OCI-M2 (cell line): ENCODE measurements at regions not wholly inside any gene's neighbourhood (a gene's known extent, or its start where the extent isn't known, plus 50 kb on each side); places are given as distances from the start of the nearest gene placed in this dataset.
"Not testable (repeated sequence)": the region's sequence is repeated elsewhere in the genome, so short reads cannot be mapped to it uniquely, and the experiment has no call there.

ENCODE experiments used
- DNase-seq: peaks from one replicate; lab custom pipeline; 2025; ENCODE audit not compliant: unreplicated experiment; lab: John Stamatoyannopoulos, UW

DNA sequence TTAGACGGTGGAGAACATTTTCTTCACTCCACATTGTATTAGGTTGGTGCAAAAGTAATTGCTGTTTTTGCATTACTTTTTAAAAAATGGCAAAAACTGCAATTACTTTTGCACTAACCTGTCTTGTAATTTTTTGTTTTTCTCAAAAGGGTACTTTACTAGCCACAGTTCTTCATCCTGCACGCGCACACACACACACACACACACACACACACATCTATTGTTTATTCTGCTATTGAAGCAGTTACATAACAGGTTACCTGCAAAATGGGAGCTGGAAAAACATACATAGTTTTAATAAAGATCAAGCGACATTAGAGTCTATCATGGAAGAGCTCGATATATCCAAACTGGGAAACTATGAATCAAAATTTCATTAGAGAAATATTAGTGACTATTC, 235.2 kb downstream of the SIM1 start:
- no peak for DNase-seq

DNA sequence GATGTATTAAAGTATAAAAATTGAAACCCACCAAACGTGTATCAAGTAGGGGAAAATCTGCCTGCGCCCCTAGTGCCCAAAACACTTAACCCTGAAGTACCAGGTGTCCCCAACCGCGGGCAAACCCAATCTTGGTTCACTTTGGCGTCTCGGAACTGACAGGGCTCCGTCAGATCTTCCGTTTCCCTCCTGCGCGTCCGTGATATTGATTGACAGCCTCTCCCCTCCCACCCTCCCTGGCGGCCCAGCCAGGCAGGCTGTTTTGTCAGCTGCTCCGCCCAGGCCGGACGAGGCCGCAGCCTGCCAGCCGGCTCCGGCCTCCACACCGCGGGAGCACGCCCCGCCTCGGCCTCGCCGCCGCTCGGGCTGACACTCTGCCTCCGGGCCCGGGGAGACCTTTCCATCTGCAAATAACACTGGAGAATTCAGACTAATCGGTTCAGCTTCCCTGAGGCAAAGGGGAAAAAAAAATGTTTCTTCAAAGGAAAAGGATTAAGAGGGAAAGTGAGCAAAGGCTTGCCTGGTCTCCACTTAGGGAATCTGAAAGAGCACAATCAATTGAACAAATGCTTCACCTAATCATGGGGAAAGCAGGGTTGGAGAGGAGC, 234.9 kb upstream of the MCHR2 start:
- peak; percentile 47 for DNase-seq

- no peak for DNase-seq
Measured at GRCh38 chr6:100228437-100228833, 234.4 kb upstream of the MCHR2 start.

DNA sequence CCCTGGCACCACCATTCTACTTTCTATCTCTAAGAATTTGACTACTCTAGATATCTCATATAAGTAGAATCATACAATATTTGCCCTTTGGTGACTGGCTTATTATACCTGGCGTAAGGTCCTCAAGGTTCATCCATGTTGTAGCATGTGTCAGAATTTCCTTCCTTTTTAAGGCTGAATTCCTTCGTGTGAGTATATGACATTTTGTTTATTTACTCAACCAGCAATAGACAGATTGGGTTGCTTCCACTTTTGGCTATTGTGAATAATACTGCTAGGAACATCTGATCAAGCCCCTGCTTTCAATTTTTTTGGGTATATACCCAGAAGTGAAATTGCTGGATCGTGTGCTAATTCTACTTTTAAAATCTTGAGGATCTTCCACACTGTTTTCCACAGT, 232.8 kb upstream of the MCHR2 start:
- DNase-seq = no peak

DNA sequence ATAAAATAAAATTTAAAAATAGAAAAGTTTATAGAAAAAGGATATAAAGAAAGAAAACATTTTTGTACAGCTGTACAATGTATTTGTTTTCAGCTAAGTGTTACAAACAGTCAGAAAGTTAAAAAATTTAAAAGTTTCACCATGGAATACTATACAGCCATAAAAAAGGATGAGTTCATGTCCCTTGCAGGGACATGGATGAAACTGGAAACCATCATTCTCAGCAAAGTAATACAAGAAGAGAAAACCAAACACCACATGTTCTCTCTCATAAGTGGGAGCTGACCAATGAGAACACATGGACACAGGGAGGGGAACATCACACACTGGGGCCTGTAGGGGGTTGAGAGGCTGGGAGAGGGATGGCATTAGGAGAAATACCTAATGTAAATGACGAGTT, 229.9 kb upstream of the MCHR2 start:
- not testable (repeated sequence) for DNase-seq

GRCh38 chr6:100220543-100220942, 226.5 kb upstream of the MCHR2 start:
- DNase-seq = no peak

GRCh38 chr6:100217225-100218012, 223.4 kb upstream of the MCHR2 start:
- DNase-seq = no peak

GRCh38 chr6:100216760-100217159, 222.7 kb upstream of the MCHR2 start:
- DNase-seq = no peak

DNA sequence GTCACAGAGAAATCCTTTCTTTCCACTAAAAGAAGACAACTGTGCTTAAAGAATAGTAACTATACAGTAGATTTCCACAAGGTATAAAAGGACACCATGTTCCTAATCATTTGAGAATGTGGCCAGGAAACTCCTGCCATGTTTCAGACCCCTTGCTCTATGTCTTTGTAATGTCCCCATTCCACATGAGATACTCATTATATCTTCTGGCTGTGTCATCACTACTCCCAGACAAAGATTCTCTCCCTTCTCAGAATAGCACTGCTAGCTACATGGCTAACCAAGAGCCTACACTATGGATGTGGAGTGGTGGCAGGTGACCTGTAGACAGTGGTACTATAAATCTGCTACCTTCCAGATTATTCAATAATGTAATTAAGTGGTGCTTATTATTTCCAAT, 218.1 kb upstream of the MCHR2 start:
- DNase-seq = no peak

DNA sequence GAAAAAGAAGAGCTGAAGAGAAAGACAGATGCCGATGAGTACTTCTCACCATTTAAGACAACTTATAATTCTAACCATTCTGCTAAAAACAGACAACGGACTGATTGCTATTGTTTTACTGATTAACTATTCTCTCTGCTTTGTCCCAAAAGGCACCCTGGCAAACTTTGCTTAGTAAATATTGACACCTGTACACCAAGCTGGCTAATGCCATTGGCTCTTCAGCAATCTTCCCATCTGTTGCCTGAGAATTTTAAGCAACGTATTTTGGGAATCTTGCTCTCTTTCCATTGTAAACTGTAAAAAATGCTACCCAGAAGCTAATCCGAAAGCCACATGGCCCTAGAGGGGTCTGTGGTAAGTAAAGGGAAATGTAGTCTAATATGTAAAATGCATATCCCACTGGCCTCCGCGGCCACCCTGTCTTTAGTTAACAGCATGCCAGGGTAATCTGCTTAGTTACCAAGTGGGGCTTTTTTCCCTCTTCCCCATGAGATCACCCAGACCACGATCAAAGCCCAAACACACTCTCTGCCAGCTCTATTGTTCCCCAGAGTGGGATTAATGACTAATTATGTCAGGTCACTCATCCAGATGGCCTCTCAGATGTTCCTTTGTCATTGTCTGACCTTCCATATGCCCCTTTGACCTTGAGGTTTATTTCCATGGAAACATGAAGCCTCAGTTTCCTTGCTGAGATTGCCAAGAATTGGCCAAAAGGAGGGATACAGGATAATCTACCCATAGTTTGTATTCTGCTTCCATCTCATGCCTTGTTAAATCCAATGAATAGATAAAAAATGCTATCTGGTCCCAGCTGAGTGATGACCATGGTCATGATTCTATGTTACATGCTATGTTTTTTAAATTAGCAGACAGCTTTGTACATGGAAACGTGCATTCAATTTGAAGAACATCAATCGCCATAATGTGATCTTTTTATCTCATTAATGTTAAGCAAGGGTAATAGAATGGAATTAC, 216.4 kb upstream of the MCHR2 start:
- no peak for DNase-seq

- DNase-seq = no peak
Measured at GRCh38 chr6:100209323-100210136, 215.5 kb upstream of the MCHR2 start.

DNA sequence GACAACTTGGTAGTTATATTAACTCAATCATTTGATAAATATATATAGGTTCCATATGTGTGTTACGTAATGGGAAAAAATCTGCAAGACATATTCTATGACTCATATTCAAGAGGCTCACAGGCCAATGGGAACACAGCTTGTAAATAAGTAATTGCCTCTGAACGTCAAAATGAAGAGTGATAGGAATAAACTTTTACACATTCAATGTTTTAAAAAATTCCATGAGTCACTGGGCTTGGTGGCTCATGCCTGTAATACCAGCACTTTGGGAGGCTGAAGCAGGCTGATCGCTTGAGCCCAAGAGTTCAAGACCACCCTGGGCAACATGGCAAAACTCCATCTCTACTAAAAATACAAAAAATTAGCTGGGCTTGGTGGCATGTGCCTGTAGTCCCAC, 209.4 kb upstream of the MCHR2 start:
- no peak for DNase-seq

DNA sequence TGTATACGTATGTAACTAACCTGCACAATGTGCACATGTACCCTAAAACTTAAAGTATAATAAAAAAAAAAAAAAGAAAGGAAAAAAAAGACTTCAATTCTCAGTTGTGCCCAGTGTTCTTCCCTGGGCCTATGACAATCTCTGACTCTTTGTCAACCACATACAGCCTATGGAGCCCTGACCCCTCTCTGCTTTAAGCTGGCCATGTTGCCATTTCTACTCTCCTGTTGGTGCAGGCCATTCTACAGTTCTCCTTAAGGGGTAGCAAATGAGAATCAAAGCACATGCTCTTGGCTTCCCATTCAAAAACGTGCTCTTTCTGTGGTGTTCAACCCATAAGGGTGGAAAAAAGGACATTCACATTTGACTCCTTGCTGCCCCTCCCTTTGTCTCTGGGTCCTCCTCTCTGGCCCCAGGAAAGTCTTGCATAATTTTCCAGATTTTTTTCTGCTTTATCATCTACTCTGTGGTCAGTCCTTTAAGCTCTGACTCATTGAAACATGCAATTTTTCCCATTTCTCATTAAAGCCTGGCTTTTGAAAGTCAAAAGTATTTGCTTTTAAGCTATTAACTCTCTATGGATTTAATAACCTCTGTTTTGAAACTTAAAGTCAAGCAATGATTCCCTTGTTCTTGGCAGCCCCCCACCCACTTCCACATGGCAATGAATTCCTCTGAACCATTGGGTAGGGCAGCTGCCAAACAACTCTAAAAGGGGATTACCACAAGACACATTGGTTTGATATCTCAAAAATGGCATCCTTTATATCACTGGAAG, 208.6 kb upstream of the MCHR2 start:
- no peak for DNase-seq

DNA sequence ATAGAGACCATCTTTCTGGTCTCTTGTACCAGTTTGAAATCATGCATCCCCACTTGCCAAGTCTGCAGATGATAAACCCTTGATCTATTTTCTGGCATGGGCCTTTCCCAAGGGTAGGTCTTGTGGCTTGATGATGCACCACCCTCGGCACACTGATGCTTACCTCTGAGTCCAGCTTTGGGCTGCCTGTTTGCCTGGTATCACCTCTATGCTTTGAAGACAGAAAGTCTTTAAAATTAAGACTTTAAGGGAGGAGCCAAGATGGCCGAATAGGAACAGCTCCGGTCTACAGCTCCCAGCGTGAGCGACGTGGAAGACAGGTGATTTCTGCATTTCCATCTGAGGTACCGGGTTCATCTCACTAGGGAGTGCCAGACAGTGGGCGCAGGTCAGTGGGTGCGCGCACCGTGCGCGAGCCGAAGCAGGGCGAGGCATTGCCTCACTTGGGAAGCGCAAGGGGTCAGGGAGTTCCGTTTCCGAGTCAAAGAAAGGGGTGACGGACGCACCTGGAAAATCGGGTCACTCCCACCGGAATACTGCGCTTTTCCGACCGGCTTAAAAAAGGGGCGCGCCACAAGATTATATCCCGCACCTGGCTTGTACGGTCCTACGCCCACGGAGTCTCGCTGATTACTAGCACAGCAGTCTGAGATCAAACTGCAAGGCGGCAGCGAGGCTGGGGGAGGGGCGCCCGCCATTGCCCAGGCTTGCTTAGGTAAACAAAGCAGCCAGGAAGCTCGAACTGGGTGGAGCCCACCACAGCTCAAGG, 202.4 kb upstream of the MCHR2 start:
- DNase-seq = not testable (repeated sequence)

DNA sequence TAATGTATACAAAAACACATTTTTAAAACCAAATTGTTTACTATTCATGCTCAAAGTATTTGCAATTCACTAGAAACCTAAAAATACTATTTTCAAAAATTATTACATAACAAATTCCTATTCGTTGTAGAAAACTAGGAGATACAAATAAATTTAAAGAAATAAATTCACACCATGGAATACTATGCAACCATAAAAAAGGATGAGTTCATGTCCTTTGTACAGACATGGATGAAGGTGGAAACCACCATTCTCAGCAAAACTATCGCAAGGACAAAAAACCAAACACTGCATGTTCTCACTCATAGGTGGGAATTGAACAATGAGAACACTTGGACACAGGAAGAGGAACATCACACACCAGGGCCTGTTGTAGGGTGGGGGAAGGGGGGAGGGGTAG, 201.2 kb upstream of the MCHR2 start:
- not testable (repeated sequence) for DNase-seq

DNA sequence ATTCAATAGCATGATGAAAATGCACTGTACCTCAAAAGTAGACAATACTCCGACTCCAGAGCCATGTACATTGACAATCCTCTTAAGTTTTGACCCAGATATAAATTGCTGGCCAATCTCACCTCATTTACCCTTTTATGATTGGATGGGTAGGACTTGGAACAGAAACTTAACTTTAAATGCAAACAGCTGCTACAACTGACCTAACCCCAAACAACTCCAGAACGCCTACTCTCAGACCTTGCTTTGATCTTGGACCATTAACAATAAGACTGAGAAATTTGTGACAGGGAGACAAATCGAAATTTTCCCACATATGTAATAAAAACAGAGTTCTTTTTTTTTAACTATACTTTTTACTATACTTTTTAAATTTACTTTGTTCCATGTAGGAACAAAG, 200.5 kb upstream of the MCHR2 start:
- DNase-seq = no peak

DNA sequence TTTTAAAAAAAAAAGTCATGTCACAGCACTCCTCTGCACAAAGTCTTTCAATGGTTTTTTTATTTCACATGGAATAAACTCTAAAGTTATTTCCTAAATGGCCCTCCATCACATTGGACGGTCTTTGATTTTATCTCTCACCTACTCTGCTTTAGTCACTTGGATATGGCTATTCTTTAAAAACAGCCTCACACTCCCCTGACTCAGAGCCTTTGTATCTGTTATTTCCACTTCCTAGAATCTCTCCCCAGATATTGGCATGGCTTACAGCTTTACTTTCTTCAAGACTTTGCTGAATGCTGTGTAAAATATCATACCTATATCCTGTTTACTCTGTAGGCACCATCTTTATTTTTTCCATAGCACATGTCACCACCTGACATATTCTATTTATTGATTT, 194.7 kb upstream of the MCHR2 start:
- no peak for DNase-seq

- DNase-seq = no peak
Measured at GRCh38 chr6:100186552-100186951, 192.5 kb upstream of the MCHR2 start.

GRCh38 chr6:100185615-100186014, 191.6 kb upstream of the MCHR2 start:
- DNase-seq = no peak
